A549 (cell line): ENCODE measurements at regions not wholly inside any gene's neighbourhood (a gene's known extent, or its start where the extent isn't known, plus 50 kb on each side); places are given as distances from the start of the nearest gene placed in this dataset.

Experiments
- CTCF ChIP-seq: fragments of >200 bp; sonication (Bioruptor Twin); formaldehyde crosslinking; IDR thresholded peaks from 3 replicates; pipeline ENCODE4 v1.5.1; 2016
- EP300 ChIP-seq, 2 experiments: fragments of >200 bp; sonication (Bioruptor Twin); formaldehyde crosslinking; IDR thresholded peaks; 2 replicates in 1 of 2; 3 replicates in 1 of 2; pipeline ENCODE4 v1.6.1; 2016 to 2017
- FOSL2 ChIP-seq, 2 experiments: fragments of 450-650 bp in 1 of 2; fragments of >200 bp in 1 of 2; sonication (Bioruptor Twin) in 1 of 2; formaldehyde crosslinking; IDR thresholded peaks; 2 replicates each; pipeline versions ENCODE4 v1.5.0 to v1.6.1; 2016 to 2020; ENCODE audit warnings: mild to moderate bottlenecking in 1 of 2, moderate library complexity in 1 of 2
- HEYL ChIP-seq: fragments of 250-450 bp; sonication (Bioruptor Pico); IDR thresholded peaks from 2 replicates; pipeline ENCODE4 v1.8.0; 2021; ENCODE audit warnings: mild to moderate bottlenecking, moderate library complexity
- JUNB ChIP-seq: fragments of >200 bp; sonication (Bioruptor Twin); formaldehyde crosslinking; IDR thresholded peaks from 2 replicates; pipeline ENCODE4 v1.6.1; 2016
- POLR2A ChIP-seq: IDR thresholded peaks from 2 replicates; pipeline ENCODE4 v1.6.1; 2012; ENCODE audit warnings: mild to moderate bottlenecking, low read length
- POLR2AphosphoS2 ChIP-seq: conservative IDR thresholded peaks from 2 replicates; pipeline ENCODE4 v1.6.1; 2012; ENCODE audit warnings: low read length, improper control_type of control experiment, inconsistent platforms
- REST ChIP-seq: fragments of 200-600 bp; sonication (generic); IDR thresholded peaks from 2 replicates; pipeline ENCODE4 v1.6.1; 2016; ENCODE audit warnings: antibody characterized with exemption, mild to moderate bottlenecking, moderate library complexity
- SREBF2 ChIP-seq: fragments of 450-650 bp; IDR thresholded peaks from 2 replicates; pipeline ENCODE4 v1.6.1; 2014; ENCODE audit warnings: mild to moderate bottlenecking, moderate library complexity

- no peak for TF ChIP-seq REST
- no peak for TF ChIP-seq EP300 (IDR thresholded peaks at IDR 0.05)
- TF ChIP-seq FOSL2 (IDR thresholded peaks at IDR 0.05): no peak
- no peak for TF ChIP-seq FOSL2 (CRISPR knock-in tag; IDR thresholded peaks at IDR 0.05)
- no peak for TF ChIP-seq POLR2A
- TF ChIP-seq JUNB: no peak
- TF ChIP-seq POLR2AphosphoS2: no peak
- TF ChIP-seq HEYL (CRISPR knock-in tag): no peak
- TF ChIP-seq SREBF2: no peak
- no peak for TF ChIP-seq CTCF
Observed at GRCh38 chr9:26458054-26458453, 434.5 kb downstream of the CAAP1 start.
